HEK293T (cell line): ENCODE measurements at regions not wholly inside any gene's neighbourhood (a gene's known extent, or its start where the extent isn't known, plus 50 kb on each side); places are given as distances from the start of the nearest gene placed in this dataset.

Source experiments
- CTCF ChIA-PET: fragments of 350-600 bp; formaldehyde crosslinking; extraction: SDS; loops from one replicate; lab custom pipeline; 2021; ENCODE audit warnings: antibody characterized with exemption, inconsistent platforms; lab: Yijun Ruan, JAX
- POLR2A ChIA-PET: fragments of 350-600 bp; formaldehyde crosslinking; extraction: SDS; loops from one replicate; lab custom pipeline; 2020; ENCODE audit warnings: antibody characterized with exemption, inconsistent platforms; lab: Yijun Ruan, JAX
- DNase-seq: peaks from one replicate; pipeline ENCODE4 v3.0.0; 2012; ENCODE audit warnings: mixed read lengths; ENCODE audit errors: extremely low spot score
- ARNT ChIP-seq: fragments of 450-650 bp; IDR thresholded peaks from 2 replicates; pipeline ENCODE4 v1.6.1; 2017; ENCODE audit warnings: mild to moderate bottlenecking
- BHLHE40 ChIP-seq: fragments of 450-650 bp; IDR thresholded peaks from 2 replicates; pipeline ENCODE4 v1.6.1; 2016; ENCODE audit warnings: mild to moderate bottlenecking, moderate library complexity, borderline replicate concordance
- CTBP1 ChIP-seq: fragments of 450-650 bp; IDR thresholded peaks from 2 replicates; pipeline ENCODE4 v1.6.1; 2016; ENCODE audit warnings: borderline replicate concordance
- ELF4 ChIP-seq: fragments of 450-650 bp; IDR thresholded peaks from 2 replicates; pipeline ENCODE4 v1.6.1; 2017; ENCODE audit warnings: antibody characterized with exemption
- FOXA1 ChIP-seq: fragments of 450-650 bp; IDR thresholded peaks from 2 replicates; pipeline ENCODE4 v1.6.1; 2016; ENCODE audit warnings: mild to moderate bottlenecking
- FOXK2 ChIP-seq: fragments of 450-650 bp; IDR thresholded peaks from 2 replicates; pipeline ENCODE4 v1.6.1; 2016; ENCODE audit warnings: mild to moderate bottlenecking
- FOXM1 ChIP-seq: fragments of 450-650 bp; IDR thresholded peaks from 2 replicates; pipeline ENCODE4 v1.6.1; 2017; ENCODE audit warnings: mild to moderate bottlenecking, borderline replicate concordance
- HDGF ChIP-seq: fragments of 450-650 bp; IDR thresholded peaks from 2 replicates; pipeline ENCODE4 v1.6.1; 2017; ENCODE audit warnings: antibody characterized with exemption, borderline replicate concordance
- L3MBTL2 ChIP-seq: fragments of 450-650 bp; conservative IDR thresholded peaks from 2 replicates; pipeline ENCODE4 v1.6.1; 2016; ENCODE audit warnings: mild to moderate bottlenecking
- LEF1 ChIP-seq: fragments of 450-650 bp; IDR thresholded peaks from 2 replicates; pipeline ENCODE4 v1.6.1; 2017; ENCODE audit warnings: mild to moderate bottlenecking, borderline replicate concordance
- NFRKB ChIP-seq: fragments of 450-650 bp; IDR thresholded peaks from 2 replicates; pipeline ENCODE4 v1.6.1; 2016; ENCODE audit warnings: mild to moderate bottlenecking, moderate library complexity
- SP1 ChIP-seq: fragments of 450-650 bp; IDR thresholded peaks from 2 replicates; pipeline ENCODE4 v1.6.1; 2017
- SUZ12 ChIP-seq: fragments of 450-650 bp; IDR thresholded peaks from 2 replicates; pipeline ENCODE4 v1.6.1; 2016; ENCODE audit warnings: mild to moderate bottlenecking
- TARDBP ChIP-seq: fragments of 450-650 bp; IDR thresholded peaks from 2 replicates; pipeline ENCODE4 v1.6.1; 2016
- ZNF384 ChIP-seq: fragments of 450-650 bp; IDR thresholded peaks from 2 replicates; pipeline ENCODE4 v1.6.1; 2016
- TF ChIP-seq, protein P1 (sequence below): fragments of 450-650 bp; IDR thresholded peaks from 2 replicates; pipeline ENCODE4 v1.6.1; 2016

DNA sequence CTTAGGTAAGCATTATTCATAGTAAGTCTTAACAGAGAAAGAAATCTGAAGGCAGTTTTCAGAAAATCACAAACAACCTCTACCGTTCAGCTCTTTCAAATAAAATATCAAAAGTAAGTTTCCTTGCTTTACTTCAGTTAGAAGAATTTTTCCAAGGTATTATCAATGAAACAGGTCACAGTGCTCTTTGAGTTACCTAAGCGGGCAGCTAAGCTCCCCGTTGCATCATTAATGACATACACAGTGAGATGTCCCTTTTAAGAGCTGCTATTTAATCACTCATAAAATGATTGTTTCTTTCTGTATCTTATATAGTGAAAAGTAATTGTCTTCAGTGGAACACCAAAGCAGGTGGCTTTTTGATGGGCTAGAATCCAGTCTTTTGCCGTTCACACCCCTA, 86.2 kb upstream of the PIK3R1 start:
- ChIA-PET CTCF (interaction anchor here (0.6 kb wide), 1 partner anchor 109 kb away, joined by 3 read pairs; no protein-coding TSS in a partner anchor), POLR2A (no interaction called here)
- DNase-seq: no peak
- TF ChIP-seq ZNF384 (no peak), FOXM1 (no peak), FOXK2 (no peak), CTBP1 (no peak), ARNT (no peak), L3MBTL2 (no peak), SP1 (no peak), FOXA1 (no peak), TARDBP (no peak), ELF4 (no peak), BHLHE40 (no peak), NFRKB (no peak), SUZ12 (no peak), HDGF (no peak), LEF1 (no peak)
- TF ChIP-seq, protein P1, sequence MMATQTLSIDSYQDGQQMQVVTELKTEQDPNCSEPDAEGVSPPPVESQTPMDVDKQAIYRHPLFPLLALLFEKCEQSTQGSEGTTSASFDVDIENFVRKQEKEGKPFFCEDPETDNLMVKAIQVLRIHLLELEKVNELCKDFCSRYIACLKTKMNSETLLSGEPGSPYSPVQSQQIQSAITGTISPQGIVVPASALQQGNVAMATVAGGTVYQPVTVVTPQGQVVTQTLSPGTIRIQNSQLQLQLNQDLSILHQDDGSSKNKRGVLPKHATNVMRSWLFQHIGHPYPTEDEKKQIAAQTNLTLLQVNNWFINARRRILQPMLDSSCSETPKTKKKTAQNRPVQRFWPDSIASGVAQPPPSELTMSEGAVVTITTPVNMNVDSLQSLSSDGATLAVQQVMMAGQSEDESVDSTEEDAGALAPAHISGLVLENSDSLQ: no peak

DNA sequence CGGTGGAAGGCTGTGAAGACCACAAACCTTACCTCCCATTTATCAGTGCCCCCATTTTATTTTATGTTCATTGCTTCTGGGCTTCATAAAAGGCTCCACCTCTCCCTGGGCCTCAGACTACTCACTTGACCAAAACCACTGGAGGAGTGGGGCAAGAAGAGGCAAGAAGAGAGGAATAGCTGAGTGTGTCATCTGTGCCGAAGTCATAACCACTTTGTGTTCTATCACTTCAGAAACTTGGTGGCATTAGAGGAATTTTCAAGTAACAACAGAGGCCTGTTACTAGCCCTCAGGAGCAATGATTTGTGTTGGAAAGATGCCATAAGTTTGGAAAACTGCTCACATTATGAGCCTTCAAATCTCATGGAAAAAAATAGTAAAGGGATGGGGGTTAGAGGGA, 88.7 kb upstream of the PIK3R1 start:
- CTCF ChIA-PET: no interaction called here
- no peak for DNase-seq
- TF ChIP-seq, protein P1: no peak
- no peak for TF ChIP-seq SP1
- POLR2A ChIA-PET: no interaction called here

DNA sequence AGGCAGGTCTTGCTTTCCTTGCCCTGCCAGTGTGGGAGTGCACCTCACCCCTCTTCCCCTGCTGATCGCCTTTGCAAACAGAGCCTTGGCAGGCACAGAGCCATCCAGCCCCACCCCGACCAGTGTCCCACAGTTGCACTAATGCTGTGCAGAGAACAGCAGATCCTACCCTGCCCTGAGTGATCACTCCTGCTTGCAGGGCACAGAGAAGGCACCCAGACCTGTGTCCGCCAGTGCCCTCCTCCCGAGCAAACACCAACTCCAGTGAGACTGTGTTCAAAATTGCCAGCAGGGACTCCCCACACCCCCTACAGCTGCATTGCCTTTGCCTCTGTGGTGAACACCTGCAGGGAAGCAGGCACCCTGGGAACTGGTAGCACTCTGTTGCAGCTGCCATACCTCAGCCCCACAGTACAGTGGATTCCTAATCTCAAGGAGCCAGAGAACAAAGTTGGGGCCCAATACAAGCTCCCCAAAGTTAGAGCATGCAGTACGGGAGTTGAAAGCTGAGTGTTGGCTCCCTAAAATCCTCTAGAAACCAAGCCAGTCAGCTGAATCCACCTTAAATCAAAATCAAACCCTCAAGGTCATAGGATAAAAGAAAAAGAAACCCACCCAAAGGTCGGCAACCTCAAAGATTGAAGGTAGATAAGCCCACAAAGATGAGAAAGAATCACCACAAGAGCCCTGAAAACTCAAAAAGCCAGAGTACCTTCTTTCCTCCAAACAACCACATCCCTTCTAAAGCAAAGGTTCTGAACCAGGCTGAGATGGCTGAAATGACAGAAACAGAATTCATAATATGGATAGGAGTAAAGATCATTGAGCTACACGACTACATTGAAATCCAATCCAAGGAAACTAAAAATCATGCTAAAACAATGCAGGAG, 92.9 kb upstream of the PIK3R1 start:
- DNase-seq: no peak
- TF ChIP-seq FOXA1: no peak
- TF ChIP-seq LEF1: no peak
- no peak for TF ChIP-seq BHLHE40
- no peak for TF ChIP-seq HDGF
- no peak for TF ChIP-seq SP1
- TF ChIP-seq ARNT: no peak
- TF ChIP-seq, protein P1: no peak
- no peak for TF ChIP-seq ELF4
- no peak for TF ChIP-seq L3MBTL2
- TF ChIP-seq CTBP1: no peak
- ChIA-PET POLR2A (no interaction called here), CTCF (no interaction called here)

DNA sequence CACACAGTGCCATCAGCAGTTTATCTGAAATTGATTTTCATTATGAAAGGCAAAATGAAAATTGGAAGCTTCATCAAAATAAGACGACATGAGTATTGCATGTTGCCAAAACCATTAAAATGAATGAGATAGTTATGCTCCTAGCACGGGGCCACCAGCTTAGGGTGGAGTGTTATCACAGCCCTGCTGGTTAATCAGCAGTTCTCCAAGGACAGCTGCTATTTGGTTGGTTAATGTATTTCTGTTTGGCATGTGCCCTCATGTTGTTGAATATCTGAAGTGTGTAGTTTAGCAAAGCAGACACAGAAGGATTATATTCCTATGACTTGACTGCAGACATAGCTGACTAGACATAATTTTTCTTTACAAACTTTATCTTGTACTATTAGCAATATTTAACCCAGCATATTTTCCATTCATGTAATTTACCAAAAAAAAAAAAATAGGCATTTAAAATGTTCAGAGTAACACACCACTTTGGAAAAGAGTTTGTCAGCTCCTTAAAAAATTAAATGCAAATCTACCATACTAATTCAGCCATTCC, 98.6 kb upstream of the PIK3R1 start:
- DNase-seq: no peak
- POLR2A ChIA-PET: no interaction called here
- CTCF ChIA-PET: interaction anchor here (0.6 kb wide), 2 partner anchors 57 to 155 kb away, joined by 3 to 4 read pairs; no protein-coding TSS in a partner anchor
- no peak for TF ChIP-seq L3MBTL2
- TF ChIP-seq SP1: no peak
- TF ChIP-seq FOXM1: no peak
- TF ChIP-seq ELF4: no peak
- no peak for TF ChIP-seq HDGF
- TF ChIP-seq TARDBP: no peak
- TF ChIP-seq CTBP1: no peak
- TF ChIP-seq FOXK2: no peak
- no peak for TF ChIP-seq ZNF384
- no peak for TF ChIP-seq SUZ12
- TF ChIP-seq NFRKB: no peak
- TF ChIP-seq BHLHE40: no peak
- TF ChIP-seq ARNT: no peak
- no peak for TF ChIP-seq FOXA1
- TF ChIP-seq LEF1: no peak
- TF ChIP-seq, protein P1: no peak

DNA sequence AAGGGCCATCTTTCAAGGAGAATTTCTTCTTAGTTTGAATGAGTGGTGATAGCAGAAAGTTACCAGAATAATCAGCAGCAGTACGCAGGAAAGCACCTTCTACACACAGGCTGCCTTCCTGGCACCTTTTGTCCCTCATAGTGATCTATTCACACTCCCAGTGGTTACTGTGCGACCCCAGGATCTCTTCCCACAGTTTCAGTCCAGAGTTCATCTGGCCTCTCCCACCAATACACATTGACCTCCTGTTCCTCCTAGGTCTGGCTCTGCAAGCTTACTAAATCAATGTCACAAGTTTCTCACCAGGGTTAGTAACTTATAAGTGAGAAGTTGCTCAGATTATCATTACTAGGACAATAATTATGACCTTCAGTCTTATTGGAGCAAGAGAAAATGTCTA, 99.1 kb upstream of the PIK3R1 start:
- DNase-seq: no peak
- ChIA-PET CTCF (interaction anchor here (0.6 kb wide), 1 partner anchor 156 kb away, joined by 3 read pairs; no protein-coding TSS in a partner anchor), POLR2A (no interaction called here)
- TF ChIP-seq L3MBTL2 (no peak), SP1 (no peak), FOXK2 (no peak), NFRKB (no peak), LEF1 (no peak), ZNF384 (no peak), FOXM1 (no peak), FOXA1 (no peak), SUZ12 (no peak), BHLHE40 (no peak), ARNT (no peak), CTBP1 (no peak), TARDBP (no peak), ELF4 (no peak), HDGF (no peak)
- TF ChIP-seq, protein P1: no peak
